NT2/D1 (cell line): ENCODE measurements at regions not wholly inside any gene's neighbourhood (a gene's known extent, or its start where the extent isn't known, plus 50 kb on each side); places are given as distances from the start of the nearest gene placed in this dataset.

Source experiments
- SUZ12 ChIP-seq: IDR thresholded peaks from 2 replicates; pipeline ENCODE4 v1.6.1; 2011; ENCODE audit not compliant: insufficient read length, insufficient read depth; ENCODE audit errors: extremely low read depth
- YY1 ChIP-seq: IDR thresholded peaks from 2 replicates; pipeline ENCODE4 v1.6.1; 2011; ENCODE audit not compliant: insufficient read length, insufficient read depth
- ZNF274 ChIP-seq: IDR thresholded peaks from 2 replicates; pipeline ENCODE4 v1.6.1; 2011; ENCODE audit warnings: mild to moderate bottlenecking, low read depth, low read length

- TF ChIP-seq YY1 (no peak), ZNF274 (no peak), SUZ12 (no peak)
These were observed 93.3 kb downstream of the TMEM47 start for GRCh38 chrX:34563804-34564203.
